22Rv1 (cell line): ENCODE measurements at regions not wholly inside any gene's neighbourhood (a gene's known extent, or its start where the extent isn't known, plus 50 kb on each side); places are given as distances from the start of the nearest gene placed in this dataset.

Experiments
- H3K27ac ChIP-seq: fragments of 450-650 bp; 2 replicates; pipeline ENCODE4 v1.5.1; 2017
- ZFX ChIP-seq: fragments of 450-650 bp; IDR thresholded peaks from 2 replicates; pipeline ENCODE4 v1.6.1; 2017; ENCODE audit warnings: antibody characterized with exemption, borderline replicate concordance
- TF ChIP-seq, protein P1 (sequence below): fragments of 450-650 bp; IDR thresholded peaks from 2 replicates; pipeline ENCODE4 v1.5.1; 2017; ENCODE audit warnings: mild to moderate bottlenecking

DNA sequence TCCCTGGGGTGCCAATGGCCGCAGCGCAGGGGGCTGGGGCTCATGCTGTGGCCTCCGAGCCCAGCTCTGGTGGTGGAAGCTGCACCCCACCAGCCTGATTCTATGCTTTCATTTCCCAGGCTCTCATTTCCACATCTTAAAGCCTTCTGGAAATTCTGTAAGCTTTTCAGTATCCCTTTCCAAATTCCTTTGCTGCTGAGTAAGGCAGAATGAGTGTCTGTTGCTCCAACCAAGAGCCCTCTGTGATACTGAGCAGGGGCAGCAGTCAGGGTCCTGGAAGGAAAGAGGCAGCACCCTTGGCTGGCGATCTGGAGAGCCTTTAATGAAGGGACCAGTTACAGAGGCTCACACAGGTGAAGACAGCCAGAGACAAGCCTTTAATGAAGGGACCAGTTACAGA lies 79.5 kb upstream of the FOXF1 start:
- no peak for TF ChIP-seq ZFX
- TF ChIP-seq, protein P1, sequence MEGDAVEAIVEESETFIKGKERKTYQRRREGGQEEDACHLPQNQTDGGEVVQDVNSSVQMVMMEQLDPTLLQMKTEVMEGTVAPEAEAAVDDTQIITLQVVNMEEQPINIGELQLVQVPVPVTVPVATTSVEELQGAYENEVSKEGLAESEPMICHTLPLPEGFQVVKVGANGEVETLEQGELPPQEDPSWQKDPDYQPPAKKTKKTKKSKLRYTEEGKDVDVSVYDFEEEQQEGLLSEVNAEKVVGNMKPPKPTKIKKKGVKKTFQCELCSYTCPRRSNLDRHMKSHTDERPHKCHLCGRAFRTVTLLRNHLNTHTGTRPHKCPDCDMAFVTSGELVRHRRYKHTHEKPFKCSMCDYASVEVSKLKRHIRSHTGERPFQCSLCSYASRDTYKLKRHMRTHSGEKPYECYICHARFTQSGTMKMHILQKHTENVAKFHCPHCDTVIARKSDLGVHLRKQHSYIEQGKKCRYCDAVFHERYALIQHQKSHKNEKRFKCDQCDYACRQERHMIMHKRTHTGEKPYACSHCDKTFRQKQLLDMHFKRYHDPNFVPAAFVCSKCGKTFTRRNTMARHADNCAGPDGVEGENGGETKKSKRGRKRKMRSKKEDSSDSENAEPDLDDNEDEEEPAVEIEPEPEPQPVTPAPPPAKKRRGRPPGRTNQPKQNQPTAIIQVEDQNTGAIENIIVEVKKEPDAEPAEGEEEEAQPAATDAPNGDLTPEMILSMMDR = no peak
- no peak overlapping the region for H3K27ac ChIP-seq

DNA sequence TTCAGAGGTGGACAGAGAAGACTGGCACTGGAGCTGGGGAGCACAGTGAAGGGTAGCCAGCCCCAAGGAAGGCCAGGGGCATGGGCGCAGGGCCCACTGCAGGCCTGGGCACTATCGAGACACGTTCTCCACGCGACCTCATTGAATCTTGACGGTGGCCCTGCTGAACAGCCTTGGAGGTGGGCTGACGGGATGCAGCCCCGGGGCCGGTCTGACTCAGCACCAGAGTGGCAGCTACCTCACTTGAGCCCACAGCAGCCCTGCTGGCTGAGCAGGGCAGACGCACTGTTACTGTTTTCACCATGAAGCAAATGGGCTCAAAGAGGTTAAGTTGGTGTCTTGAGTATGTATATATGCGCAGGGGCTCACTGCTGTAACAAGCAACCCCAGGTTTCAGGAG lies 78.8 kb upstream of the FOXF1 start:
- no peak overlapping the region for H3K27ac ChIP-seq
- no peak for TF ChIP-seq ZFX

DNA sequence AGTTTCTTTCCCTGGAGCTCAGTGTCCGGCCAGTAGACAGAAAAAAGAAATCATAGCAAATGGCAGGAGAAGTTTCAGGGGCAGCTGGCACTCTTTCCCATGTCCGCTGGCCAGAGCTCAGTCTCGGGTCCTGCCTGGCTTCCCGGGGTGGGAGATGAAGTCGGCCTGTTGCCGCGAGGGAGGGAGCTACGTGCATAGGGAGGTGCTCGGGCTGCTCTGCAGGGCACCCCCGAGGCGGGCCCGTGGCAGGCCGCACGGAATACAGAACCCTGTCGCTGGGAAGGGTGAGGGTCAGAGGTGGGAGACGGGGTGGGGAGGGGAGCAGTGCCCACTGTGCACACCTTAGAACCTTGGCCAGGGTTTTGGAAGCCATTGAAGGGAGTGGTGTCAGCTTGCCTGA lies 78.3 kb upstream of the FOXF1 start:
- no peak for TF ChIP-seq ZFX
- TF ChIP-seq, protein P1 = no peak

DNA sequence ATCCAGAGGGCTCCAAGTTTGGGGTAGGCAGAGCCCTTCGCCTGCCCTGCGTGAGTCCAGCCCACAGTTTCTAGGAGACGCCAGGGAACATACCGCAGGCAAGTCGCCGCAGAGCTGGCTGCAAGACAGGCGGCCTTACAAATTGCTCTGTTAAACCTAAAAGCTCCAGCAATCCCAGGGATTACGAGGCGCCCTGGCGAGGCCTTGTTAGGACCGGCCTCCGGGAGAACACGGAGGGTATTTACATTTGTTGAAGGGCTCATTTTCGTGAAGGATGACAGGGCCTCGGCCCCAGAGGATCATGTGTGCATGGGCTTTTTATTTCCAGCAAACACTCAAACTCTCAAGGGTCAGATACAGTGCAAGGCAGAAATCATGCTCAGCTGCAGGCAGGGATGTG lies 77.6 kb upstream of the FOXF1 start:
- no peak overlapping the region for H3K27ac ChIP-seq
- TF ChIP-seq ZFX = no peak
- TF ChIP-seq, protein P1 = no peak

More for the DNA sequence above, 78.3 kb upstream of the FOXF1 start:
- H3K27ac ChIP-seq = no peak overlapping the region

DNA sequence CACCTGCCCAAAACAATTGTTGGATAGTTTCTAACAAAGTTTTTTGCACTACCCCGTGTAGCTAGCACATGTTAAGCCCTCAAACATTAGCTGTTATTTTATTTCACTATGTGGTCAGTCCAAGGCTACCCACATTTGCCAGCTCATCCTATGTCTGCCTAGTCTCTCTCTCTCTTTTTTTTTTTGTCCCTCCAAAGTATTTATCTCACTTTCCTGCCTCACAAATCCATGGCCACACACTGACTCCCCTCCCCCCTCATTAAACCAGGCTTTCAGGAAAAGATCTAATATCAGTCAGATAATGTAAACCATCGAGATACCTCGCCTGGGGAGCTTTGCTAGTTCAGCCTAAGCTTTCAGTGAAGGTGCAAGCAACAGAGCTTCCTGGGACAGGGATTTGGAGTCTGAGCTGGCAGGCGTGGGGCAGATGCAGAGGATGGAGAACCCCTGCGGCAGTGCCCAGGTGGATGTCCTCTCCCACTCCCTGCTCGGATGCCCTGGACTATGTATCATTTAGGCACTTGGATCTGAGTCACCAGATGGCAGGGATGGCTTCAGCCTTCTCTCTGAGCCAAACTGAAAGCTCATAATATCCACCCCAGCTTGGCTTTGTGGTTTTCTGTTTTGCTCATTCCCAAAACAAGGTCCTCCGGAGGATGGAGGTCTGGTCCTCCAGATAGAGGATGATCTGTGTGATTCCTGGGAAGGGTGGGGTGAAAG lies 73.7 kb upstream of the FOXF1 start:
- H3K27ac ChIP-seq = no peak overlapping the region
- TF ChIP-seq, protein P1 = no peak
- no peak for TF ChIP-seq ZFX

DNA sequence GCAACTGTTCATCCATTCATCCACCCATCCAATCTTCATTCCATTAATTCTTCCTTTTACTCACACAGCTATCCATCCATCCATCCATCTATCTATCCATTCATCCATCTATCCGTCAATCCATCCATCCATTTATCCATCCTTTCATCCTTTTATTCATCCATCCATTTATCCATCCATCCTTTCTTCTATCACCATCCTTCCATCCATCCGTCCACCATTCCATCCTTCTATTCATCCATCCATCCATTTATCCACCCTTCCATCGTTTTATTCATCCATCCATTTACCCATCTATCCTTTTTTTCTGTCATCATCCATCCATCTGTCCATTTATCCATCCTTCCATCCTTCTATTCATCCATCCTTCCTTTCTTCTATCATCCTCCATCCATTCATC lies 73.0 kb upstream of the FOXF1 start:
- TF ChIP-seq, protein P1 = no peak
- H3K27ac ChIP-seq = no peak overlapping the region

DNA sequence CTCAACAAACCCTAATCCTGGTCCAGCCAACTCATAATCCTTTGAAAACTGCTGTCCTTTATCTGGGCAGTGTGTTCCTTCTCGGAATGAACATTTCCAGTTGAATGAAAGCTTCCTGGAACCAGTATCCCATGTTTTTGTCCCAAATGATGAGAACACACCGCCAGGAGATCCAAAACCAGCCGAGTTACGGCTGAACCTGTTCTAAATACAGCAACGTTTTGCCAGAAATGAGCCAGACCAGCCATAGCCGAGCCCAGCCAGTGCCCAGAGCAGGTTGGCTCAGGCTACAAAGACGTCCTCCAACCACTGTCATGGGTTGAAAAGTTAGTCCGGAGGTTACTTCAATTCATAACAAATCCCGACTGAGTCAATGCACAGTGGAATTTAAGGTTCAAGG lies 67.6 kb upstream of the FOXF1 start:
- TF ChIP-seq ZFX = no peak
- TF ChIP-seq, protein P1 = no peak
- no peak overlapping the region for H3K27ac ChIP-seq
